Lower leg skin (tissue), 4 donors: ENCODE measurements at regions not wholly inside any gene's neighbourhood (a gene's known extent, or its start where the extent isn't known, plus 50 kb on each side); places are given as distances from the start of the nearest gene placed in this dataset.

ENCODE experiments used
- DNase-seq, 2 donors: peaks; one replicate each; pipeline ENCODE4 v3.0.0-alpha.2; 2019; ENCODE audit warnings: low spot score in 2 of 2
- H3K4me3 ChIP-seq: fragments of 200-600 bp; sonication (generic); 2 replicates; pipeline ENCODE4 v1.5.1; 2017; ENCODE audit warnings: mild to moderate bottlenecking, low read depth; ENCODE audit not compliant: poor library complexity, severe bottlenecking
- CTCF ChIP-seq, 3 donors: fragments of 450-650 bp; IDR thresholded peaks; one replicate each; pipeline ENCODE4 v1.5.1; 2016; ENCODE audit warnings: antibody characterized with exemption in 3 of 3, mild to moderate bottlenecking in 3 of 3, moderate library complexity in 2 of 3
- POLR2A ChIP-seq, 2 donors: fragments of 450-650 bp; IDR thresholded peaks; one replicate each; pipeline ENCODE4 v1.6.1; 2016 to 2017; ENCODE audit warnings: antibody characterized with exemption in 2 of 2, mild to moderate bottlenecking in 1 of 2, moderate library complexity in 1 of 2
- WGBS, 2 donors: methylation state at CpG; one replicate each; pipeline ENCODE4 v1.1.5; 2018; 5-methylcytosine and 5-hydroxymethylcytosine counted together
- intact Hi-C: fragments of 100-400 bp; cut with DNase I; formaldehyde crosslinking; loops from one replicate; pipeline ENCODE4 v1.15.0; 2023; ENCODE audit warnings: low total_unique reads

DNA sequence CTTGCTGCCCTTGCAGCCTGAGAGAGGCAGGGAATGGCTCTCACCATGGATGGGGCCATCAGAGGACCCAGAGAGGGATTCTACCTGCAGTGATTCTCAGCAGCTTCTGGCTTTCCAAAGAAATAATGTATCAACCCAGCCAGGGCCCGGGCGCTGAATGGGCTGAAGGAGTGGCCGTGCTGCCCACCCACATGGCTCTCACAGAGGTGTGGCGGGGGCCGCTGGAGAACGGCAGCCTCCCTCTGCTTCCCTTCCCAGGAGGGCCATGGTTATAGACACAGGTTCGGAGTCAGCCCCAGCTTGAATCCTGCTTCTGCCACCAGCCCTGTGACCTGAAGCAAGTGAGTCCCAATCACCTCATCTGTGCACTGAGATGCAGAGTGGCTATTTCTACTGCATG, 82.7 kb downstream of the THAP12 start:
- no peak for TF ChIP-seq POLR2A (IDR thresholded peaks at IDR 0.05)
- no peak for TF ChIP-seq CTCF (IDR thresholded peaks at IDR 0.05)
- DNase-seq: no peak
- no peak overlapping the region for H3K4me3 ChIP-seq
- WGBS, 2 donors: 93 to 100% methylated on average over 7 of the region's 7 CpGs
- intact Hi-C loops: no loop called here

GRCh38 chr11:76296731-76297542, 84.0 kb downstream of the THAP12 start:
- intact Hi-C loops: loop anchor here (2.0 kb wide), 1 partner anchor 46 kb away; no protein-coding TSS in a partner anchor
- H3K4me3 ChIP-seq: no peak overlapping the region
- WGBS, 2 donors: 91 to 93% methylated on average over 9 to 12 of the region's 12 CpGs
- TF ChIP-seq POLR2A (IDR thresholded peaks at IDR 0.05) (no peak), CTCF (IDR thresholded peaks at IDR 0.05) (no peak)
- no peak for DNase-seq

DNA sequence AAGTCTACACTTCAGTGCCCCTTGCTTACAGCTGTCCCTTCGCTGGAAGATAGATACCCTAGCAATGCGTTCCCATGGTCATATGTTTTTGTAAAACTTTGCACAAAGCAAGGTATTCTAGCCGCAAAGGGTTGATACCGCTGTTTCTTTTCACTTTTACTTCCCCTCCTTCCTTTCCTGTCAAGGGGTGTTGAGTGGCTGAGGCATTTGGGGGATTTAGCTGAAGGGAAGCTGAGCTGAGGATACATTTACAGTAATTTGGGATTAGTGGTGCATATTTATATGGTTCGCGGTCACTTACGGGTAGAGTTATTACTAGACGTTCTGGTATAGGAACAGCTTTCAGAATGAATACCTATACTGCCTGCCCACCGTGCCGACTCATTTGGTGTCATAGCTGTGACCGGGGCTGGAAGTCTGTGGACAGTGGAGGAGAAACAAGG, 86.9 kb upstream of the WNT11 start:
- intact Hi-C loops: no loop called here
- no peak for DNase-seq
- TF ChIP-seq CTCF (IDR thresholded peaks at IDR 0.05) (no peak), POLR2A (IDR thresholded peaks at IDR 0.05) (no peak)
- H3K4me3 ChIP-seq: no peak overlapping the region
- whole genome bisulfite sequencing, 2 donors: 82 to 84% methylated on average over 11 of the region's 11 CpGs

DNA sequence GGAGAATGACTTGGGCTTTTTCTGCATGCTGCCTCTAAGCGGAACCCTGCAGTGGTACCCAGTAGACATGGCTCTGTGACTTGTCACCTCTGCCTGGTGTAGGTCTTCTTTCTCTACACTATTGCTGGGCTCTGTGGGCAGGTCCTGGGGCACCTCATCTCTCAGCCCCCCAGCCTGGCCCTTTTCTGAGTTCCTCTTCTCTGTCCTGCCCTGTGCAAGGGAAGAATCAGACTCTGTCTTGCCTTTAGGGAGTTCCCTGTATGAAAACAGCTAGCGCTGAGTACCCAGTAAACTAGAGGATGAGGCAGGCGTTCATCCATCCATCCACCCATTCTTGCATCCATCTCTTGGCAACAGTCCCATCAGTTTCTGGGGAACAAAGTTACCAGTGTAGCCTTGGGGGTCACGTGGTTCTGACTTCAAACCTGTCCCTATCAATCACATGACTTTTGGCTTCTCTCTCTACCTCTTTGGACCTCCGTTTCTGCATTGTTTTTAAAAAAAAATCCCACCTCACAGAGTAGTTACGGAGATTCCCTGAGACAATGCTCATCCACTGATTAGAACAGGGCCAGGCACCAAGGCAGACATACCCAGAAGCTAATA, 86.4 kb upstream of the WNT11 start:
- no peak for DNase-seq
- 78 to 79% methylated on average over 6 of the region's 6 CpGs for WGBS, 2 donors
- TF ChIP-seq CTCF (IDR thresholded peaks at IDR 0.05) (no peak), POLR2A (IDR thresholded peaks at IDR 0.05) (no peak)
- intact Hi-C loops: no loop called here
- H3K4me3 ChIP-seq: no peak overlapping the region

GRCh38 chr11:76291576-76292526, 85.5 kb upstream of the WNT11 start:
- intact Hi-C loops: no loop called here
- H3K4me3 ChIP-seq: no peak overlapping the region
- no peak for TF ChIP-seq POLR2A (IDR thresholded peaks at IDR 0.05)
- TF ChIP-seq CTCF (IDR thresholded peaks at IDR 0.05): no peak
- WGBS, 2 donors: 81 to 83% methylated on average over 24 of the region's 24 CpGs
- no peak for DNase-seq
